Body of pancreas (tissue), 4 donors: ENCODE measurements at regions not wholly inside any gene's neighbourhood (a gene's known extent, or its start where the extent isn't known, plus 50 kb on each side); places are given as distances from the start of the nearest gene placed in this dataset.
A peak's percentile ranks its signal among the peaks of the same experiment; 100 is the strongest.

ENCODE experiments used
- ATAC-seq: fragments of 150-250 bp; one replicate; pipeline ENCODE4 v1.9.1; 2016
- DNase-seq, 4 donors: peaks; one replicate each; pipeline ENCODE4 v3.0.0-alpha.2; 2019
- H3K27ac ChIP-seq, 4 donors: fragments of 200-600 bp; sonication (generic); 1 replicate in 3 of 4; 2 replicates in 1 of 4; pipeline versions ENCODE4 v1.5.1 to v1.6.1; 2016 to 2019; ENCODE audit warnings: mild to moderate bottlenecking in 1 of 4, mixed read lengths in 1 of 4, moderate library complexity in 1 of 4
- H3K27me3 ChIP-seq, 2 donors: fragments of 200-600 bp; sonication (generic); one replicate each; pipeline ENCODE4 v1.6.0; 2016; ENCODE audit warnings: mild to moderate bottlenecking in 1 of 2
- H3K36me3 ChIP-seq, 2 donors: fragments of 200-600 bp; sonication (generic); replicated peaks in 1 of 2; 2 replicates each; pipeline ENCODE4 v1.5.1; 2016; ENCODE audit warnings: low read depth in 2 of 2; ENCODE audit not compliant: insufficient read depth in 1 of 2
- H3K4me1 ChIP-seq: fragments of 200-600 bp; sonication (generic); one replicate; pipeline ENCODE4 v1.6.0; 2016
- H3K4me3 ChIP-seq, 2 donors: fragments of 200-600 bp; sonication (generic); 1 replicate in 1 of 2; 2 replicates in 1 of 2; pipeline ENCODE4 v1.5.1; 2016 to 2019
- H3K9me3 ChIP-seq, 3 donors: fragments of 200-600 bp; sonication (generic); 1 replicate in 2 of 3; 2 replicates in 1 of 3; pipeline ENCODE4 v1.5.1; 2016
- CTCF ChIP-seq, 7 experiments: fragments of 450-650 bp in 4 of 7; fragments of 200-600 bp in 3 of 7; sonication (generic) in 3 of 7; IDR thresholded peaks; one replicate each; pipeline ENCODE4 v1.5.1; 2016 to 2019; ENCODE audit warnings: antibody characterized with exemption in 7 of 7
- POLR2A ChIP-seq, 3 donors: fragments of 450-650 bp; IDR thresholded peaks; one replicate each; pipeline ENCODE4 v1.6.1; 2016; ENCODE audit warnings: antibody characterized with exemption in 3 of 3, mild to moderate bottlenecking in 2 of 3
- WGBS, 2 donors: methylation state at CpG; one replicate each; pipeline ENCODE4 v1.1.5; 2017; 5-methylcytosine and 5-hydroxymethylcytosine counted together
- intact Hi-C: fragments of 100-400 bp; cut with DNase I; formaldehyde crosslinking; loops from one replicate; pipeline ENCODE4 v1.15.1; 2023

GRCh38 chr1:67893126-67893495 is 59.8 kb upstream of the GNG12 start:
- 81 to 87% methylated on average over 3 of the region's 3 CpGs for WGBS, 2 donors

GRCh38 chr1:67892476-67893125 is 59.3 kb upstream of the GNG12 start:
- no peak overlapping the region for H3K27ac ChIP-seq
- H3K36me3 ChIP-seq: no peaks in the 10 kb centered on the region
- no peak overlapping the region for H3K4me3 ChIP-seq
- no peaks in the 10 kb centered on the region for H3K9me3 ChIP-seq
- TF ChIP-seq CTCF (IDR thresholded peaks at IDR 0.05) (no peak), POLR2A (IDR thresholded peaks at IDR 0.05) (no peak)
- H3K27me3 ChIP-seq: no peaks in the 10 kb centered on the region
- 49 to 52% methylated on average over 3 of the region's 3 CpGs for WGBS, 2 donors
- no peak for DNase-seq
- no peak for ATAC-seq
- intact Hi-C loops: no loop called here
- no peaks in the 10 kb centered on the region for H3K4me1 ChIP-seq

More at GRCh38 chr1:67893126-67893495, 59.8 kb upstream of the GNG12 start:
- DNase-seq (no peak), ATAC-seq (no peak)
- H3K36me3 ChIP-seq: no peaks in the 10 kb centered on the region
- H3K27ac ChIP-seq: no peak overlapping the region
- TF ChIP-seq CTCF (IDR thresholded peaks at IDR 0.05) (no peak), POLR2A (IDR thresholded peaks at IDR 0.05) (no peak)
- intact Hi-C loops: no loop called here
- no peaks in the 10 kb centered on the region for H3K4me1 ChIP-seq
- H3K27me3 ChIP-seq: no peaks in the 10 kb centered on the region
- no peak overlapping the region for H3K4me3 ChIP-seq
- no peaks in the 10 kb centered on the region for H3K9me3 ChIP-seq

- ATAC-seq (no peak), DNase-seq (no peak)
- no peak overlapping the region for H3K27ac ChIP-seq
- no peaks in the 10 kb centered on the region for H3K36me3 ChIP-seq
- H3K4me1 ChIP-seq: no peaks in the 10 kb centered on the region
- intact Hi-C loops: no loop called here
- no peaks in the 10 kb centered on the region for H3K9me3 ChIP-seq
- H3K27me3 ChIP-seq: no peaks in the 10 kb centered on the region
- 88 to 95% methylated on average over 1 of the region's 1 CpG for WGBS, 2 donors
- no peak for TF ChIP-seq POLR2A (IDR thresholded peaks at IDR 0.05)
- TF ChIP-seq CTCF (IDR thresholded peaks at IDR 0.05): no peak
- H3K4me3 ChIP-seq: no peak overlapping the region
These were observed 57.6 kb upstream of the GNG12 start for GRCh38 chr1:67890857-67891256.

- peak in 2 of 4 donors; percentile 11 to 38 for DNase-seq
- Histone ChIP-seq H3K9me3 (no peaks in the 10 kb centered on the region), H3K27me3 (no peaks in the 10 kb centered on the region), H3K4me3 (no peak overlapping the region), H3K4me1 (no peaks in the 10 kb centered on the region), H3K27ac (no peak overlapping the region), H3K36me3 (no peaks in the 10 kb centered on the region)
- ATAC-seq: peak; percentile 76
- intact Hi-C loops: no loop called here
- no peak for TF ChIP-seq POLR2A (IDR thresholded peaks at IDR 0.05)
- TF ChIP-seq CTCF (IDR thresholded peaks at IDR 0.05): no peak
These were observed 56.8 kb upstream of the GNG12 start for GRCh38 chr1:67889953-67890567.

- Histone ChIP-seq H3K9me3 (no peaks in the 10 kb centered on the region), H3K27me3 (no peaks in the 10 kb centered on the region), H3K36me3 (no peaks in the 10 kb centered on the region), H3K4me1 (no peaks in the 10 kb centered on the region), H3K27ac (no peak overlapping the region), H3K4me3 (no peak overlapping the region)
- ATAC-seq (no peak), DNase-seq (no peak)
- intact Hi-C loops: no loop called here
- TF ChIP-seq POLR2A (IDR thresholded peaks at IDR 0.05) (no peak), CTCF (IDR thresholded peaks at IDR 0.05) (no peak)
- 87 to 94% methylated on average over 1 of the region's 1 CpG for WGBS, 2 donors
These were observed 56.2 kb upstream of the GNG12 start for GRCh38 chr1:67889466-67889865.
